ENCODE measurements at regions not wholly inside any gene's neighbourhood (a gene's known extent, or its start where the extent isn't known, plus 50 kb on each side); places are given as distances from the start of the nearest gene placed in this dataset.

GRCh38 chr13:105538346-105538745 lies 997.1 kb downstream of the EFNB2 start:
- TF ChIP-seq CTCF (IDR thresholded peaks at IDR 0.05; ENCODE audit: control extremely low read depth in 1 of 3, insufficient read depth in 1 of 3, low read depth in 1 of 3, low read length in 3 of 3) = no peak
- TF ChIP-seq RAD21 (IDR thresholded peaks at IDR 0.05 in 1 of 2, conservative IDR thresholded peaks at IDR 0.05 in 1 of 2; ENCODE audit: low read depth in 2 of 2, low read length in 2 of 2) = no peak
- no peak for TF ChIP-seq FOSL1 (IDR thresholded peaks at IDR 0.05; ENCODE audit: insufficient read depth, low read depth, low read length)
- TF ChIP-seq POLR2AphosphoS5 (IDR thresholded peaks at IDR 0.05; ENCODE audit: low read depth, low read length) = no peak
- TF ChIP-seq CEBPB (IDR thresholded peaks at IDR 0.05; ENCODE audit: low read depth, low read length) = no peak
- TF ChIP-seq EZH2 (IDR thresholded peaks at IDR 0.05; ENCODE audit: low read depth, low read length, severe bottlenecking) = no peak
- TF ChIP-seq GABPA (IDR thresholded peaks at IDR 0.05; ENCODE audit: borderline replicate concordance, insufficient read depth, low read length) = no peak
- TF ChIP-seq KDM1A (IDR thresholded peaks at IDR 0.05; ENCODE audit: borderline replicate concordance, low read length) = no peak
- TF ChIP-seq ZNF274 (IDR thresholded peaks at IDR 0.05; ENCODE audit: borderline replicate concordance, extremely low read depth, low read length) = no peak
- no peak for TF ChIP-seq POLR2A (IDR thresholded peaks at IDR 0.05; ENCODE audit: control extremely low read depth in 1 of 2, low read depth in 2 of 2, low read length in 2 of 2)
- TF ChIP-seq SIN3A (conservative IDR thresholded peaks at IDR 0.05 in 1 of 2, IDR thresholded peaks at IDR 0.05 in 1 of 2; ENCODE audit: low read depth in 1 of 2, low read length in 2 of 2) = no peak
- no peak for TF ChIP-seq EGR1 (IDR thresholded peaks at IDR 0.05; ENCODE audit: borderline replicate concordance, low read depth, low read length)
- TF ChIP-seq, protein P1, sequence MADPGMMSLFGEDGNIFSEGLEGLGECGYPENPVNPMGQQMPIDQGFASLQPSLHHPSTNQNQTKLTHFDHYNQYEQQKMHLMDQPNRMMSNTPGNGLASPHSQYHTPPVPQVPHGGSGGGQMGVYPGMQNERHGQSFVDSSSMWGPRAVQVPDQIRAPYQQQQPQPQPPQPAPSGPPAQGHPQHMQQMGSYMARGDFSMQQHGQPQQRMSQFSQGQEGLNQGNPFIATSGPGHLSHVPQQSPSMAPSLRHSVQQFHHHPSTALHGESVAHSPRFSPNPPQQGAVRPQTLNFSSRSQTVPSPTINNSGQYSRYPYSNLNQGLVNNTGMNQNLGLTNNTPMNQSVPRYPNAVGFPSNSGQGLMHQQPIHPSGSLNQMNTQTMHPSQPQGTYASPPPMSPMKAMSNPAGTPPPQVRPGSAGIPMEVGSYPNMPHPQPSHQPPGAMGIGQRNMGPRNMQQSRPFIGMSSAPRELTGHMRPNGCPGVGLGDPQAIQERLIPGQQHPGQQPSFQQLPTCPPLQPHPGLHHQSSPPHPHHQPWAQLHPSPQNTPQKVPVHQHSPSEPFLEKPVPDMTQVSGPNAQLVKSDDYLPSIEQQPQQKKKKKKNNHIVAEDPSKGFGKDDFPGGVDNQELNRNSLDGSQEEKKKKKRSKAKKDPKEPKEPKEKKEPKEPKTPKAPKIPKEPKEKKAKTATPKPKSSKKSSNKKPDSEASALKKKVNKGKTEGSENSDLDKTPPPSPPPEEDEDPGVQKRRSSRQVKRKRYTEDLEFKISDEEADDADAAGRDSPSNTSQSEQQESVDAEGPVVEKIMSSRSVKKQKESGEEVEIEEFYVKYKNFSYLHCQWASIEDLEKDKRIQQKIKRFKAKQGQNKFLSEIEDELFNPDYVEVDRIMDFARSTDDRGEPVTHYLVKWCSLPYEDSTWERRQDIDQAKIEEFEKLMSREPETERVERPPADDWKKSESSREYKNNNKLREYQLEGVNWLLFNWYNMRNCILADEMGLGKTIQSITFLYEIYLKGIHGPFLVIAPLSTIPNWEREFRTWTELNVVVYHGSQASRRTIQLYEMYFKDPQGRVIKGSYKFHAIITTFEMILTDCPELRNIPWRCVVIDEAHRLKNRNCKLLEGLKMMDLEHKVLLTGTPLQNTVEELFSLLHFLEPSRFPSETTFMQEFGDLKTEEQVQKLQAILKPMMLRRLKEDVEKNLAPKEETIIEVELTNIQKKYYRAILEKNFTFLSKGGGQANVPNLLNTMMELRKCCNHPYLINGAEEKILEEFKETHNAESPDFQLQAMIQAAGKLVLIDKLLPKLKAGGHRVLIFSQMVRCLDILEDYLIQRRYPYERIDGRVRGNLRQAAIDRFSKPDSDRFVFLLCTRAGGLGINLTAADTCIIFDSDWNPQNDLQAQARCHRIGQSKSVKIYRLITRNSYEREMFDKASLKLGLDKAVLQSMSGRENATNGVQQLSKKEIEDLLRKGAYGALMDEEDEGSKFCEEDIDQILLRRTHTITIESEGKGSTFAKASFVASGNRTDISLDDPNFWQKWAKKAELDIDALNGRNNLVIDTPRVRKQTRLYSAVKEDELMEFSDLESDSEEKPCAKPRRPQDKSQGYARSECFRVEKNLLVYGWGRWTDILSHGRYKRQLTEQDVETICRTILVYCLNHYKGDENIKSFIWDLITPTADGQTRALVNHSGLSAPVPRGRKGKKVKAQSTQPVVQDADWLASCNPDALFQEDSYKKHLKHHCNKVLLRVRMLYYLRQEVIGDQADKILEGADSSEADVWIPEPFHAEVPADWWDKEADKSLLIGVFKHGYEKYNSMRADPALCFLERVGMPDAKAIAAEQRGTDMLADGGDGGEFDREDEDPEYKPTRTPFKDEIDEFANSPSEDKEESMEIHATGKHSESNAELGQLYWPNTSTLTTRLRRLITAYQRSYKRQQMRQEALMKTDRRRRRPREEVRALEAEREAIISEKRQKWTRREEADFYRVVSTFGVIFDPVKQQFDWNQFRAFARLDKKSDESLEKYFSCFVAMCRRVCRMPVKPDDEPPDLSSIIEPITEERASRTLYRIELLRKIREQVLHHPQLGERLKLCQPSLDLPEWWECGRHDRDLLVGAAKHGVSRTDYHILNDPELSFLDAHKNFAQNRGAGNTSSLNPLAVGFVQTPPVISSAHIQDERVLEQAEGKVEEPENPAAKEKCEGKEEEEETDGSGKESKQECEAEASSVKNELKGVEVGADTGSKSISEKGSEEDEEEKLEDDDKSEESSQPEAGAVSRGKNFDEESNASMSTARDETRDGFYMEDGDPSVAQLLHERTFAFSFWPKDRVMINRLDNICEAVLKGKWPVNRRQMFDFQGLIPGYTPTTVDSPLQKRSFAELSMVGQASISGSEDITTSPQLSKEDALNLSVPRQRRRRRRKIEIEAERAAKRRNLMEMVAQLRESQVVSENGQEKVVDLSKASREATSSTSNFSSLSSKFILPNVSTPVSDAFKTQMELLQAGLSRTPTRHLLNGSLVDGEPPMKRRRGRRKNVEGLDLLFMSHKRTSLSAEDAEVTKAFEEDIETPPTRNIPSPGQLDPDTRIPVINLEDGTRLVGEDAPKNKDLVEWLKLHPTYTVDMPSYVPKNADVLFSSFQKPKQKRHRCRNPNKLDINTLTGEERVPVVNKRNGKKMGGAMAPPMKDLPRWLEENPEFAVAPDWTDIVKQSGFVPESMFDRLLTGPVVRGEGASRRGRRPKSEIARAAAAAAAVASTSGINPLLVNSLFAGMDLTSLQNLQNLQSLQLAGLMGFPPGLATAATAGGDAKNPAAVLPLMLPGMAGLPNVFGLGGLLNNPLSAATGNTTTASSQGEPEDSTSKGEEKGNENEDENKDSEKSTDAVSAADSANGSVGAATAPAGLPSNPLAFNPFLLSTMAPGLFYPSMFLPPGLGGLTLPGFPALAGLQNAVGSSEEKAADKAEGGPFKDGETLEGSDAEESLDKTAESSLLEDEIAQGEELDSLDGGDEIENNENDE (IDR thresholded peaks at IDR 0.05; ENCODE audit: insufficient replicate concordance, low read length) = no peak
- no peak for TF ChIP-seq CHD2 (IDR thresholded peaks at IDR 0.05; ENCODE audit: low read length)
